GM18502 (cell line): ENCODE measurements at regions not wholly inside any gene's neighbourhood (a gene's known extent, or its start where the extent isn't known, plus 50 kb on each side); places are given as distances from the start of the nearest gene placed in this dataset.
"Not testable (repeated sequence)": the region's sequence is repeated elsewhere in the genome, so short reads cannot be mapped to it uniquely, and the experiment has no call there.

Experiments
- ATAC-seq: cut with Tn5 transposase; IDR thresholded peaks from one replicate; pipeline ENCODE4 v1.9.1; 2021; ENCODE audit warnings: mild to moderate bottlenecking; ENCODE audit not compliant: unreplicated experiment, poor library complexity

DNA sequence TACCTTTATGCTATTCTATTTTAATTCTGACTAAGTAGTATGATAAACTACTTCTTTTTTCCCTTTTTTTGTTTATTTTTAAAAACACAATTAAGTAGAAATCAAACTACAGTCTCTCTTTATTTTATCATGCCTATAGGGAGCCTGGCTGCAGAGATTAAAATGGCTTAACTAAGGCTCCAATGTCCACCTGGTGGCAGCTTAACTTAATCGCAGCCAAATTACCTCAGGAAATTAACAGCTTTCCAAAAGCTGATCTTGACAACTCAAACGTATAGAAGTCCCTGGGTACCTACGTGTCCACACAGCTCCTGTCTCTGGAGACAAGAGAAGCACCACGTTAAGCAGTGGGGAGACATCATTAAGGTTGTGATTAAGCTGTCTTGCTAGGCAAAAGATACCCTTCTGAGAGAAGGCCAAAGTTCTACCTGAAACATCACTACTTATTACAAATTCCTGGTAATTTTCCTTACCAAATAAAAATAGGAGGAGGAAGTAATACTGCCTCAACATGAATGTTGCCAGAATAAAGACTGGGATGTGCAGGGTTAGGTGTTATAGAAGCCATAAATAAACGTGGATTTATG, 63.2 kb upstream of the SNX19 start:
- no peak for ATAC-seq

DNA sequence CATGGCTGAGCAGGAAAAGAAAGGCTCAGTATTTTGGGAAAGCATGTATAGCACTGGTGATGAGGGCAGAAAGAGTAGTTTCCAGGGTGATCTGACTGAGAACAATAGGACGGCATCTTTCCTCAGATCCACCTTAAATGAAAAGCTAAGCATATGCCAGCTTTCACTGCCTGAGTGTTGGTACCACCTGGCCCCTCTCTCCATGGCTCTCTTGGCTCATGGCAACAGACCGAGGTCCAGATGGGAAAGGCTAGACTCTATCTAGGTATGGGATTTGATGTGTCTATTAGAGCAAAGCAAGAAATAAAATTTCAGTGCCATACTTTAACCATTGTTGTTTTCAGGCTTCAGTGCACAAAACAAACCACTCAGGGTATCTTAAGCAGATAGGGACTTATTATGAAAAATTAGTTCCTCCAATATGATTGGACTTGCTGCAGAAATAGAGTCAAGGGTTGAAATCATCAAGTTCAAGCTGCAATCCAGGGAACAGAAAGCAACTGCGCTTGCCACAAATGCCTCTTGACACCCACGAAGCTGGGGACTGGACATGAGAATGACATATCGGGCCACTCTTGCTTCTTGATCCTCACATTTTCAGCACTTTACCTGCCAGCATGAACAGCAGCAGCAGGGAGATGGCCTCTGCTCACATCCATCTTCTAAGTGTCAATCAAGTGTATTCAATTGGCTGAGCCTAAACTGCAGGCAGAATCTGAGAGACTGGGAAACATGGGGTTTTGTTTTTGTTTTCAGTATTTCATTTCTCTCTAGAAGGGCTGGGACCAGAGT, 64.0 kb upstream of the SNX19 start:
- no peak for ATAC-seq

DNA sequence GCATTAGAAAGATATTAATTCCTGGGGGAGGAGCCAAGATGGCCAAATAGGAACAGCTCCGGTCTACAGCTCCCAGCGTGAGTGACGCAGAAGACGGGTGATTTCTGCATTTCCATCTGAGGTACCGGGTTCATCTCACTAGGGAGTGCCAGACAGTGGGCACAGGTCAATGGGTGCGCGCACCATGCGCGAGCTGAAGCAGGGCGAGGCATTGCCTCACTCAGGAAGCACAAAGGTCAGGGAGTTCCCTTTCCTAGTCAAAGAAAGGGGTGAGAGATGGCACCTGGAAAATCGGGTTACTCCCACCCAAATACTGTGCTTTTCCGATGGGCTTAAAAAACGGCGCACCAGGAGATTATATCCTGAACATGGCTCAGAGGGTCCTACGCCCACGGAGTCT, 68.0 kb upstream of the SNX19 start:
- ATAC-seq: not testable (repeated sequence)

DNA sequence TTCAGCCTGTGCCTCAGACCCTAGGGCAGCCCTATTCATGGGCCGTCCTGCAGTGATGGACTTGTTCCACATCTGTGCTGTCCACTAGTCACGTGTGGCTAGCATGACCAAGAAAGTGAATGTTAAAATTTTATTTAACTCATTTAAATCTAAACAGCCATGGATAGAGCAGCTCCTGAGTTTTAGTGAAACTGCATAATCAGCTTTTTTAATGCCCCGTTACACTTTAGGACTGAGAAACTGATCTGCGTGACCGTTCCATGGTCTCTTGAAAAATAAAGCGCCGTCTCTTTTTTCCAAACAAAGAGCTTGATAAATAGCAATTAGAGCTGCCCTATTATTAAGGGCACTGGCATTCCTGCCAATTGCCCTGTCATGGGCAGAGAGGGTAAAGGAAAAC, 76.5 kb upstream of the SNX19 start:
- no peak for ATAC-seq

DNA sequence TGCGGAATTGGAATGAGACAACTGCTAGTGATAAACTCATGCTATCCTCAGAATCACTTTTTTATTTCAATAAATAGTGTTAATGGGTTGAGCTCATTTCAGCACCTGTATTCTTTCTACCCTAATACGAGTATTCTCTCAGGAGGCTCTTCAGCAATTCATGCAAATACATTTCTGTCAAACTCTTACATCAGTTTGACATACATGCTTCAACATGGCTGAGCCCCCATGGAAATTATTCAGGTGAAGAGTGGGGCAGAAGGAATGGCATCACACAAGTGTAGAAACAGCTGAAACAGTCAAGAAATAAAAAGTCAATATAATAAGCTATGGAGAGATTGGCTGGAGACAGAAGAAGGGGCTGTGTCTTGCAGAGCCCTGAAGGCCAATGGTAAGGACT, 77.8 kb upstream of the SNX19 start:
- no peak for ATAC-seq

DNA sequence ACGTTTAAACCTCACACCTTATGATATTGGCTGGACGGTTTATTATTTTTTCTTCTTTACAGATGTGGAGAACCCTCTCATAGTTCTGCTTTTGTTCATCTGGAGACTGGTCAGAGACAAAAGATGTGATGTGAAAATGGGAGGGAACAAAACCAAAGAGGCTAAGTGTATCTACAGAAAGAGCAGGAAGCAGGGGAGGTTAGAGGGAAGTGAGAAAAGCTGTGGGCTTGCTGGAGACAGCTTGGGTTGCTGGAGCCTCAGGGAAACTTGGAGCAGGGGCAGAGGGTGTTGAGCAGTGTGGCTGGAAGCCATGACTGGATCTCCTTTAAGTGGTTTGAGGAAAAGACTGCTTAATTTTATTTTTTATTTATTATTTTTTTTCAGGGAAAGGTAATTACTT, 79.0 kb upstream of the SNX19 start:
- peak; percentile 72 for ATAC-seq

DNA sequence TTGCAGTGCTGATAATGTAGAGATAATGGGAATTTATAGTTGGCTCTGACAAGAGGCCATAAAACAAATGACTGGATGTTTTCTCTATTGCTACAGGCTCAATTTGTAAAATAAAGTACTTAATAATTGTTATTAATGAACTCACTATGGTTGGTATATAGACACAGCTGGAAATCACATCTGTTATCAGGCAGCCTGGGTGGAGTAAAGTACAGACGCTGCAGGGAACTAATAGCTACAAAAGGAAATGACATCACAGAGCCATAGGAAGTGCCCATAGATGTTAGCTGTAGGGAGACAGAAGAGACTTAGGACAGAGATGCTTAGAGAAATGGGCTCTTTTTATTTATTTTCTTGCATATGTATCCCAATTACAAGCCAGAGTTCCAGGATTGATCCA, 81.0 kb upstream of the SNX19 start:
- no peak for ATAC-seq

DNA sequence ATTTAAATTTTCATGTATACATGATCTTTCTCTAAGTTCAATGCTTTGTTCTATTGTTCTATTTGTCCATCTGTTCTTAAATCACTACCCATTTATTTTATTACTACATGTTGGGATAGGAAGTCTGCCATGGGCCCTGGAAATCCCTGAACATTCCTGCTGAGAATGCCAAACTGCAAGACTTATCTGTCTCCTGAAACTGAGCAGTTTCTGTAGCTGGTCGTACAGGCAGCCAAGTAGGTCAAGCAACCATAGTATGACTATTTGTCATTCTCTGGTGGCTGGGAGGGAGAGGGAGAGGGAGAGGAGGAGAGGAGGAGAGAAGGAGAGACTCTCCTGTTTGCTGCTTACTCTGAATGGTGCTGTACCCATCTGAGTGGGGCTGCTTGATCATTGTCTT, 82.8 kb upstream of the SNX19 start:
- no peak for ATAC-seq

DNA sequence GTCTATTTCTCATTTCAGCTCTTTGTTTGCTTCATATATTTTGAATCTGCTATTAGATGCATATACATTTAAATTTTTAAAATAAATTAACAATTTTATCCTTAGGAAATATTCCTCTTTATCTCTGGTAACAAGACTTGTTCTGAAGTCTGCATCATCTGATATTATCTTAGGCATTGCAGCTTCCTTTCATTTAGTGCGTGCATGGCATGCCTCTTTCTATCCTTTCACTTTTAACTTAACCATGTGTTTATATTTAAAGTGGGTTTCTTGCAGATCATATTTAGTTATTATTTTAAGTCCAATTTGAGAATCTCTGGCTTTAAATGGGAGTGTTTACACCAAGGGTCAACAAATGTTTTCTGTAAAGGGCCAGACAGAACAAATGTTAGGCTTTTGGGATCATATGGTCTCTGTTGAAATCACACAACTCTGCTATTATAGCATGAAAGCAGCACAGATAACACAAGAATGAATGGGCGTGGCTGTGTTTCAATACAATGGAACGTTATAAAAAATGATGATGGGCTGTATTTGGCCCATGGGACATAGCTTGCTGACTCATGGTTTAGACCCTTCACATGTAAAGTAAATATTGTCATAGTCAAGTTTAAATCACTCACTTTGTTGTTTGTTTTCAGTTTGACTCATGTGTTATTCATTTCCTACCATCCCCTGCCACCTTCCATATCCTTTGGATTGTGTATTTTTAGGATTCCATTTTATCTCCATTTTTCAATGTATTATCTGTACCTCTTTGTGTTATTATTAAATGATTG, 83.9 kb upstream of the SNX19 start:
- ATAC-seq: no peak

DNA sequence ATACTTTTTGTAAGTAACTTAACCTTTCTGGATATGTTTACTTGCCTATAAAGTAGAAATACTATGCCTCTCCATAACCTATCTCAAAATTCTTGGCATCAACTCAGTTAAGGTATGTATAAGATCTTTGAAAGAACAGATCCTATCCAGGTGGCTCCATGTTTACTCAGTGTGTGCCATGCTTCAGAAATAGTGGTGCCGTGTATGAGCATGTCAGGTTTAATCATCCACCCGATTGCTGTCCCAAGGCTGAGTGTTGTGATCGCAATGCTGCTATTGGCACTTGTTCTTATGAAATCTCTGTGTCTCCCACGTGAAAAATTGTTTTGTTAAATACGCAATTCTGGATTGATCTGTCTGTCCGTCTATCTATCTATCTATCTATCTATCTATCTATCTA, 85.9 kb upstream of the SNX19 start:
- no peak for ATAC-seq

DNA sequence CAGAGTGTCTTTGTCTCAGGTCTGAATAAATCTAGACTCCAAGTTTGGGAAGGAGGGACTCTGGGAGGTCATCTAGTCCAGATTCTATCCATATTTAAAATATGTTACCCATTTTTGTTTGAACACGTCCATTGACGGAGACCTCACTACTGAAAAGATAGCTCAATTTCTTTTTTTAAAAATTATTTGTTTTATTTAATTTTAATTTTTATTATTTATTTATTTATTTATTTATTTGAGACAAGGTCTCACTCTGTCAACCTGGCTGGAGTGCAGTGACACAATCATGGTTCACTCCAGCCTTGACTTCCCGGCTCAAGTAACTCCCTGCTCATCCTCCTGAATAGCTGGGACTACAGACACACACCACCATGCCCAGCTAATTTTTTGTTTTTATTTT, 89.5 kb upstream of the SNX19 start:
- ATAC-seq: no peak

DNA sequence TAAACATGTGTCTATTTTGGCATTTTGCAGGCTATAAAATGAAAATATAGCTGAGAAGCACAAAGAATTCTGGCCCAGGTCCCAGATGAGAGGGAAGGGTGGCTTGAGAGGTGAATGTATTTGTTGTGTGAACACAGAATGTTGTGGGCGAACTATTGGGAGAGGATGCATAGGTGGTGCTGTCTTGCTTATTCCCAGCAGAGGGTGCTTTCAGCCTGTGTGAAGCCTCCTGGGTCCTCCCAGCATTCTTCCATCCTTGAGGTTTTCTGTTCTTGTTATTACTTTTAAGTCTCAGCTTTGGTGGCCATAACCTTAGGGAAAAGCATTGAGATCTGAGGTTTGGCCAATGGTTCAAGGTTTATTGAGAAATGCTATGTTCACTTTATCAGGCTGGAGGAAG, 108.7 kb upstream of the SNX19 start:
- ATAC-seq: no peak

DNA sequence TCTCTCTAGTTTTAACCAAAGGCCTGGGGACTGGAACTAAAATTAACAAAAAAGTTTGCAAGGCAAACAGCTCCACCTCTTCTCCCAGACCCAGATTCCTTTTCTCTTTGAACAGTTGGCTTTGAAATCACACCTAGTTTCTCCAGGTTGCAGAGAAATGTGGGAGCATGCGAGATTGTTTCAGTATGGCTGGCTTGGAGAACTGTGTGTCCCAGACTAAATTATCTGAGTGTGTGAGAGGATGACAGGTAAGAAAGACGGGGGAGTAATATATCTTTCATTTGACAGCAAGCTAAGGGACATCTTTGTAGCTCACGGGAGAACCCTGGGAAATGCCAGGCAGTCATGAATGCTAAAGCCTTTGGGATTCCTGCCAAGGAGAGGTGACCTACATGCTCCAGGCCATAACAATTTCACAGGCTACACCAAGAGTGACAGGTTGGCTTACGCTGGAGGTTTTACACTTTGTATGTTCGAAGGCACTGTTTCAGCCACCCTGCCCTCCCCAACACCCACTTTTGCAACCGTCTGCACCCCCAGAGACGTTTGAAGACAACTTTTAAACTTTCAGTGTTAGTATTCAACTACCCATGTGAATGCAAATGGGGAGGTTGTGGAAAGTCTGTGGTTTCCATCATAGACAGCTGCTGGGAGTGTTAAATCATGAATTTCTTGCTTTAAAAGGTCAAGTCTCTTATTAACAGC, 109.3 kb upstream of the SNX19 start:
- ATAC-seq: peak; percentile 73

DNA sequence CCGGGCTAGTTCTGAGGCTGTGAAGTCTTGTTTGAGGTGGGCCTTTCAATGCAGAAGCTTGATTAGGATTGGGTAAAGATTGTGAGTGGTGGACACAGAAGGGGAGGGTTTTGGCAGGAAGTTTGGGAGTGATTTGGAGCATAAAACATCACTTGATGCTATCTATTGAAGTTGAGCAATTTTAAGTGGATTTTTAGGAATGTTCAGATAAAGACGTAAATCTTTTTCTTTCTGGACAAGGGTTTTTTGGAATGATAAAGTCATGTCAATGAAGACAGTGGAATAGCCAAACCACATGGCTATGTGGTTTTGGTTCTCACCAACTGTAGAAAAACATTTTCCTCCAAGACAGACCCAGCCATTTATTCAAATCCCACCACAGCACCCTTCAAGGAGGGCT, 111.2 kb upstream of the SNX19 start:
- no peak for ATAC-seq

DNA sequence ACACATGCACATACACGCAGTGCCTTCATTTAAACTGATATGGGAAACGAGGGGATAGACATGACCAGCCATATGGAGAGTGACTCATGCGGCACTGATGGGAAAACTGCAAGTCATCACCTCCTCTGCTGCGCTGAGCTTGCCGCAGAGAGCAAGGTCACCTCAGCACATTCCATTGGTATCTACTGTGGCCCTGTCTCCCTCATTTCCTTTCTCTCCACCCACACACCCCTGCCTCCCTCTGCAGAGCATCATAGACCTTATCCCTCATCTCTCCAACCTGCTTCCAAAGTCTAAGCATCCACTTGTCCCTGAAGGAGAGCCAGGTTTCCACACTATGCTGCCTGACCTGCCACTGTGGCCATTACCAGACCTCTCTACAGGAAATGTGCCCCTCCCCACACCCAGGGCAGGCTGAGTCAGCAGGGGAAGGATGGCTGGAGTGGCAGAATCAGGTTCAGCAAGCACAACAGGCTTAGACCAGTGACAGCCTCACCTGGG, 116.9 kb upstream of the SNX19 start:
- ATAC-seq: no peak

DNA sequence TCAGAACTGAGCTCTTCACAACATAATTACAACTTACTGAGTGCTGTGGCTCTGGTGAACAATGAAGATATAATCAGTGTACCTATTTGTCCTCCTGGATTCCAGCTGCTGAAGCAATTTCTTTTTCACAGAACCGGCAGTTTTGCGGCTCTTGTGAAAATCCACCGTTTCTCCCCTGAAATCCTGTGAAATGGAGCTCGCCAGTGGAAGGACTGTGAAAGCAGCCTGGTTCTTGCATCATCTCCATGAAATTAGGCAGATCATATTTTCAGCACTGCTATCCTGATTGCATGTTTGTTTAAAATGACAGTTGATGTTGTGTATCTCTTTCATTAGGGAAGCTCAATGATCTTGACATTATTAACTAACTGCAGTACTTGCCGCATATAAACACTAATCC, 120.2 kb upstream of the SNX19 start:
- ATAC-seq: no peak

DNA sequence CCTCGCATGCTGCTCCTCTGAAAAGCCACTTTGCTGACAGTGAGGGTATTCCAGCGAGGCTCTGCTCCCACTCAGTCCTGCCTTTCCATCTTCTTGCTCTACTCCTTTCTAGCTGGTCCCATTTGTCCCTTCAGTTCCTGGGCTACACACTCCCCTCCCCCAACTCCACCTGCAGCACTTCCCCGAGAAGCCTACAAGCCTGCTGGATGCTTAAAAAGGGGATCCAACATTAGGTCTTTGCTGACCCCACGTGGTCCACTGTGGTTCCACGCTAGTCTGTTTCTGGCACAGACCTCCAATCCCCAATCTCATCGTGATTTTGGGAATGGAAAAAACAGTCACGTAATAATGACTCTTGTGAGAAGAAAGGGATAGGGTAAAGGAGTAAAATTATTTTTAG, 121.6 kb upstream of the SNX19 start:
- ATAC-seq: no peak

DNA sequence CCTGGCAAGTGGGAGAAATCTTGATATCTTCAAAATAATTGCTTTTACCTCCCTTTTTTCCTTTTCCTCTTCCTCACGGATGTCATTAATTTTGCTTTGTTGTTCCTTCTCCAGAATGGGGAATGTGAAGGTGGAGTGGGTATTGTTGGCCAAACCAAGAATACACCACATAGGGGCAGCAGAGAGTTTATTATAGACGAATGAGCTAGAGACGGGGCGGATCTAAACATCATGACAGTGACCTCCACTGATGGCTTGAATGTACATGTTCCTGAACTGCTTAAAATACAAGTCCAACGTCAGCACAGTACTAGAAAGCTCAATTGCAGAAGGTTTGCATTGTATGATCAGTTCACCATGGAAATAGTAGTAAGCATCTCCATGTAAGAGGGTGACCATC, 122.3 kb upstream of the SNX19 start:
- no peak for ATAC-seq

DNA sequence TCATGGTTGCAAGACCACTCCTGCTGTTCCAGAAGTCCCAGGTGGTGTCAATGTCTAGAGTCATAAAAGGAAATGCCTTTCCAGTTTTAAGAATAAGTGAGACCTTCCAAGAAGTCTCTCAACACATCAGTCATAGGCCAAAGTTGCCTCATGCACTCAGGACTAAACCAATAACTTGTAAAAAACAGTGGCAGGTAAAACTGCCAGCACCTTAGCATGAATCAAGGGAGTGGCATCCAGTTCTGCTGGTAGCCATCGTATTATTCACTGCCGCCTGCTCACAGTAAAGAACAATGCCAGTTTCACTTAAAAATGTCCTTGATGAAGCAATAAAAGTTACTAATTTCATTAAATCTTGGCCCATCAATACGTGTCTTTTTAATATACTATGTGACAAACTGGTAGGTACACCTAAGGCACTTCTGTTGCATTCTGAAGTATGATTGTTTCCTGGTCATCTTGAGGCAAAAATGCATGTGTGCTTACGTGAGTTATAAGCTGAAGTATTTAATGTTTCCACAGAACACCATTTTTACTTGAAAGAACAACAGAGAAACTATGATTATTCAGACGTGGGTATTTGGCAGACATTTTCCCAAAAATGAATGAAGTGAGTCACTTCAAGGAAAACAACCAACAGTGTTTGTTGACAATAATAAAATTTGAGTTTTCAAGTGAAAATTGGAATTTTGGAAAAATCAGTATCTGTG, 125.2 kb upstream of the SNX19 start:
- no peak for ATAC-seq

DNA sequence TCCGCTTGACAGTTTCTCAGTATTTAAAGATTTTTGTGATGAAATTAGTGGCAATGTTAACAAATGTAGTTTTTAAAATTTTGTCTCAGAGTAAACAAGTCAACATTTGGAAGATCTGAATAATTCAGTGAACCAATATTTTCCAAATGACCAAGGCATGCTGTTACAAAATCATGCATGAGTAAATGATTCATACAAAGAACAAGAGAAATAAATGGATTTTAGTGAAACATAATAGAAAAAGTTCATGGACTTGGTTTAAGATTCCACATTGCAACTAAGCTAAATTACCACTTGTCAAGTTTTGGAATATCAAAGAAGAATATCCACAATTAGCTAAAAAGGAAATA, 125.7 kb upstream of the SNX19 start:
- ATAC-seq: no peak
